ENCODE measurements at regions not wholly inside any gene's neighbourhood (a gene's known extent, or its start where the extent isn't known, plus 50 kb on each side); places are given as distances from the start of the nearest gene placed in this dataset.

- H3K36me3 ChIP-seq (ENCODE audit: control insufficient read depth, insufficient read depth, low read length): no peaks in the 10 kb centered on the region
- Mint-ChIP-seq H3K9me3 (no peaks in the 10 kb centered on the region), H3K27ac (no peak overlapping the region), H3K4me3 (no peak overlapping the region), H3K4me1 (no peaks in the 10 kb centered on the region), H3K36me3 (ENCODE audit: low read depth) (no peaks in the 10 kb centered on the region), H3K27me3 (ENCODE audit: insufficient read depth) (no peaks in the 10 kb centered on the region)
- no peaks in the 10 kb centered on the region for H3K4me1 ChIP-seq (ENCODE audit: control insufficient read depth, insufficient read depth, low read length)
- no peak for DNase-seq
- no peak overlapping the region for H3K9ac ChIP-seq (ENCODE audit: extremely low read depth, low read length, poor library complexity, severe bottlenecking)
- H3K27me3 ChIP-seq (ENCODE audit: control insufficient read depth, insufficient read depth, low read length, poor library complexity, severe bottlenecking): no peaks in the 10 kb centered on the region
- H3K27ac ChIP-seq (ENCODE audit: low read depth, low read length): no peak overlapping the region
- no peak overlapping the region for H3K4me3 ChIP-seq (ENCODE audit: low read length)
- TF ChIP-seq, protein P1, sequence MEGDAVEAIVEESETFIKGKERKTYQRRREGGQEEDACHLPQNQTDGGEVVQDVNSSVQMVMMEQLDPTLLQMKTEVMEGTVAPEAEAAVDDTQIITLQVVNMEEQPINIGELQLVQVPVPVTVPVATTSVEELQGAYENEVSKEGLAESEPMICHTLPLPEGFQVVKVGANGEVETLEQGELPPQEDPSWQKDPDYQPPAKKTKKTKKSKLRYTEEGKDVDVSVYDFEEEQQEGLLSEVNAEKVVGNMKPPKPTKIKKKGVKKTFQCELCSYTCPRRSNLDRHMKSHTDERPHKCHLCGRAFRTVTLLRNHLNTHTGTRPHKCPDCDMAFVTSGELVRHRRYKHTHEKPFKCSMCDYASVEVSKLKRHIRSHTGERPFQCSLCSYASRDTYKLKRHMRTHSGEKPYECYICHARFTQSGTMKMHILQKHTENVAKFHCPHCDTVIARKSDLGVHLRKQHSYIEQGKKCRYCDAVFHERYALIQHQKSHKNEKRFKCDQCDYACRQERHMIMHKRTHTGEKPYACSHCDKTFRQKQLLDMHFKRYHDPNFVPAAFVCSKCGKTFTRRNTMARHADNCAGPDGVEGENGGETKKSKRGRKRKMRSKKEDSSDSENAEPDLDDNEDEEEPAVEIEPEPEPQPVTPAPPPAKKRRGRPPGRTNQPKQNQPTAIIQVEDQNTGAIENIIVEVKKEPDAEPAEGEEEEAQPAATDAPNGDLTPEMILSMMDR (conservative IDR thresholded peaks at IDR 0.05): no peak
- peaks cover 12% of the 10 kb centered on the region for H3K9me3 ChIP-seq (ENCODE audit: control insufficient read depth, low read length)
- 100% methylated on average over 1 of the region's 3 CpGs; no CpG with 5 or more reads in 1 of the 2 experiments for WGBS, 2 experiments (ENCODE audit: insufficient coverage in 1 of 2, insufficient read length in 1 of 2)
These were observed 639.6 kb downstream of the CBLN4 start for GRCh38 chr20:55365745-55366144.

DNA sequence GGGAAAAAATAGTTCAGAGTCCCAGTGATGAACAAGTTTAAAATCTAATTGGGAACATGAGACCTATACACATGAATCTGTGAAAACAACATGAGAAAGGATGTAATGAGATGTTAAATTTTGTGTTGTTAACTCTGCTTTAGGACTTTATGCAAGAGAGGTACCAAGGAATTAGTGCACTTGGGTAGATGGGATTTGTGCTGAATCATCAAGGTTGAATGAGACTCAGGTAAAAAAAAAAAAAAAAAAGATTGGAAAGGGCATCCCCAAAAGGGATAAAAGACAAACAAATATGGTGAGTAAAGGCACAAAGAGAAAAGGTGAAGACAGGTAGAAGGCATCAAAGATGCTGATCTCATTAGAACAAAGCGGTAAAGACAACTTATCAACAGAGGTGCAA lies 644.4 kb downstream of the CBLN4 start:
- Histone ChIP-seq H3K4me3 (ENCODE audit: low read length) (no peak overlapping the region), H3K27me3 (ENCODE audit: control insufficient read depth, insufficient read depth, low read length, poor library complexity, severe bottlenecking) (no peaks in the 10 kb centered on the region), H3K9me3 (ENCODE audit: control insufficient read depth, low read length) (peaks cover 5% of the 10 kb centered on the region), H3K36me3 (ENCODE audit: control insufficient read depth, insufficient read depth, low read length) (no peaks in the 10 kb centered on the region), H3K4me1 (ENCODE audit: control insufficient read depth, insufficient read depth, low read length) (no peaks in the 10 kb centered on the region), H3K9ac (ENCODE audit: extremely low read depth, low read length, poor library complexity, severe bottlenecking) (no peak overlapping the region), H3K27ac (ENCODE audit: low read depth, low read length) (no peak overlapping the region)
- H3K27me3 Mint-ChIP-seq (ENCODE audit: insufficient read depth): no peaks in the 10 kb centered on the region
- no peak overlapping the region for H3K27ac Mint-ChIP-seq
- TF ChIP-seq, protein P1 (conservative IDR thresholded peaks at IDR 0.05): no peak
- 92% methylated on average over 1 of the region's 1 CpG; no CpG with 5 or more reads in 1 of the 2 experiments for WGBS, 2 experiments (ENCODE audit: insufficient coverage in 1 of 2, insufficient read length in 1 of 2)
- H3K4me3 Mint-ChIP-seq: no peak overlapping the region
- H3K4me1 Mint-ChIP-seq: no peaks in the 10 kb centered on the region
- no peaks in the 10 kb centered on the region for H3K9me3 Mint-ChIP-seq
- H3K36me3 Mint-ChIP-seq (ENCODE audit: low read depth): no peaks in the 10 kb centered on the region
- no peak for DNase-seq

- Mint-ChIP-seq H3K27me3 (ENCODE audit: insufficient read depth) (no peaks in the 10 kb centered on the region), H3K9me3 (peaks cover 9% of the 10 kb centered on the region), H3K4me1 (peaks cover 11% of the 10 kb centered on the region), H3K4me3 (no peak overlapping the region), H3K27ac (no peak overlapping the region), H3K36me3 (ENCODE audit: low read depth) (no peaks in the 10 kb centered on the region)
- no peaks in the 10 kb centered on the region for H3K36me3 ChIP-seq (ENCODE audit: control insufficient read depth, insufficient read depth, low read length)
- DNase-seq: peak; percentile 48
- H3K9me3 ChIP-seq (ENCODE audit: control insufficient read depth, low read length): peaks cover 9% of the 10 kb centered on the region
- TF ChIP-seq, protein P1 (conservative IDR thresholded peaks at IDR 0.05): no peak
- H3K9ac ChIP-seq (ENCODE audit: extremely low read depth, low read length, poor library complexity, severe bottlenecking): no peak overlapping the region
- H3K4me1 ChIP-seq (ENCODE audit: control insufficient read depth, insufficient read depth, low read length): no peaks in the 10 kb centered on the region
- H3K27ac ChIP-seq (ENCODE audit: low read depth, low read length): no peak overlapping the region
- no peaks in the 10 kb centered on the region for H3K27me3 ChIP-seq (ENCODE audit: control insufficient read depth, insufficient read depth, low read length, poor library complexity, severe bottlenecking)
- WGBS, 2 experiments (ENCODE audit: insufficient coverage in 1 of 2, insufficient read length in 1 of 2): 83 to 86% methylated on average over 3 of the region's 3 CpGs
- H3K4me3 ChIP-seq (ENCODE audit: low read length): no peak overlapping the region
These were observed 650.6 kb downstream of the CBLN4 start for GRCh38 chr20:55354720-55355119.

Measured in endodermal cell (in vitro differentiated cells).